GM18511 (cell line): ENCODE measurements at regions not wholly inside any gene's neighbourhood (a gene's known extent, or its start where the extent isn't known, plus 50 kb on each side); places are given as distances from the start of the nearest gene placed in this dataset.
"Not testable (repeated sequence)": the region's sequence is repeated elsewhere in the genome, so short reads cannot be mapped to it uniquely, and the experiment has no call there.

Experiments used
- ATAC-seq: cut with Tn5 transposase; IDR thresholded peaks from one replicate; pipeline ENCODE4 v1.9.1; 2021; ENCODE audit warnings: mild to moderate bottlenecking, moderate library complexity; ENCODE audit not compliant: unreplicated experiment

DNA sequence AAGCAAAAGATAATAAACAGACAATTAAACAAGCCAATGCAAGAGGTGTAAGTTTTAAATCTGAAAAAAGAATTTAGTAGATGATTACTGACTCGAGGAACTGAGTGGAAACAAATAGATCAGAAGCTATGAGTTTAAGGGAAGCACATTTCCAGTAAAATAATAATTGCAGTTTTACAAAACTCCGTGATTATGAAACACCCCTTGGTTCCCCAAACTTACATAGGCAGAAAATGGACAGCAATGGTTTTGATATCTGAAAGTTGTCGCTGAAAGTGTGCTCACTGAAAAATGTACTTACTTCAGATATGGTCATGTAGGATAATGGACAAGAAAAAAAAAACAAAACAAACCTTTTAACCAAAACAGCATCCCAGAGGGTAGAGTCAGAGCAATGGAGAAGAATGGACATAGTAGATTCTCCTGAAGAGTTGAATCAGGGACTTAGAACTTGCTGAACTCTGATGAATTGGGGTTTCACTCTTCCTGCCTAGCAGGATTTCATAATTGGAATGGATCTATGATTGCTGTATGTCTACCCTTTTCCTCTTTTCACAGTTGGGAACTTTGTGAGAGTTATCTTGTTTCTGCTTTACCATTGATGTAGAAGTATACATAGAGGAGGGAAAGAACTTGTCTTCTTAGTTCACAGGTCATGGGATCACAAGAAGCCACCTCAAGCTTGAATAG lies 305.6 kb upstream of the ZEB2 start:
- no peak for ATAC-seq

DNA sequence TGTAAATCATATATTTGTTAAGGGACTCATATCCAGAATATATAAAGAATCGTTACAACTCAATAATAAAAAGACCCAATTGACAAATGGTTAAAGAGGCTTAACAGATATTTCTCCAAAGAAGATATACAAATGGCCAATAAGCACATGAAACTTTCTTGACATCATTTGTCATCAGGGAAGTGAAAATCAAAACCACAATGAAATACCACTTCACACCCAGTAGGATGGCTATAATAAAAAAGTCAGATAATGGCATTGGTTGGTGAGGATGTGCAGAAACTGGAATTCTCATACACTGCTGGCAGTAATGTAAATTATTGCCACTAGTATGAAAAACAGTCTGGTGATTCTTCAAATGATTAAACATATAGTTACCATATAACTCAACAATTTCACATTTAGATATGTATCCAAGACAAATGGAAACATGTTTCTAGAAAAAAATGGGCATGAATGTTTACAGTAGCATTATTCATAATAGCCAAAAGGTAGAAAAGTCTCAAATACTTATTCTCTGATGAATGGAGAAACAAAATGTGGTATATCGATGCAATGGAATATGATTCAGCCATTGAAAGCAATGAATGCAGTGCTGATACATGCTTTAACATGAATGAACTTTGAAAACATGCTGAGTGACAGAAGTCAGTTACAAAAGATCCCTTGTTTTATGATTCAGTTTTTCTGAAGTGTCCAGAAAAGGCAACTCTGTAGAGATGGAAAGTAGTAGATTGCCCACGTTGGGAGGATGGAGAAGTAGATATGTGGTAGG lies 304.6 kb upstream of the ZEB2 start:
- ATAC-seq = no peak

DNA sequence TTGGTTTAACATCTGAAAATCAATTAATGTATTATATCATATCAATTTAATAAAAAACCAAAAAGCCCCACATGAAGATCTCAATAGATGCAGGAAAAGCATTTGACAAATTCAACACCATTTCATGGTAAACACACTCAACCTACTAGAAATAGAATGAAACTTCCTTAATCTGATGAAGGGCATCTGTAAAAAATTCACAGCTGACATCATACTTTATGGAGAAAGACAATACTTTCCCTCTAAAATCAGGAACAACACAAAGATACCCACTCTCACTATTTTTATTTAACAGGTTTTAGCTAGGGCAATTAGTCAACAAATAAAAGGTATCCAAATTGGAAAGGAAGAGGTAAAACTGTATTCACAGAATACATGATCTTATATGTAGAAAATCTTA lies 303.0 kb upstream of the ZEB2 start:
- no peak for ATAC-seq

DNA sequence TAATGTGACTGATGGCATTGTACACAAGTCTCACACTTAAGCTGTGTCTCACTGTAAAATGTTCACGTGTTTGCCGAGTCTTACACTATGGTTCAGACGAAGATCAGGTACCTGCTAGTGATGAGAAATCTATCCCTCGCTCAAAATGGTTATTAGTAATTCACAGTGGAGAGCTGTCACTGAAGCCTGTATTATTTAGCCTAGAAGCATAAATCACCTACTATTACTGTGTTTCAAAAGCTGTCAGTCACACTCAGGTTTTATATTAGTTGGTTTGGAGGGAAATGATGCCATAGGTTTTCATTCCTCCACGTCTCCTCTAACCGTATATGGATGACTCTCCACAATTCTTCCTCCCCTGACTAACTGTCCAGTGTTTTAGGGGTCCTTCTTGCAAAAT lies 292.4 kb upstream of the ZEB2 start:
- ATAC-seq = no peak

DNA sequence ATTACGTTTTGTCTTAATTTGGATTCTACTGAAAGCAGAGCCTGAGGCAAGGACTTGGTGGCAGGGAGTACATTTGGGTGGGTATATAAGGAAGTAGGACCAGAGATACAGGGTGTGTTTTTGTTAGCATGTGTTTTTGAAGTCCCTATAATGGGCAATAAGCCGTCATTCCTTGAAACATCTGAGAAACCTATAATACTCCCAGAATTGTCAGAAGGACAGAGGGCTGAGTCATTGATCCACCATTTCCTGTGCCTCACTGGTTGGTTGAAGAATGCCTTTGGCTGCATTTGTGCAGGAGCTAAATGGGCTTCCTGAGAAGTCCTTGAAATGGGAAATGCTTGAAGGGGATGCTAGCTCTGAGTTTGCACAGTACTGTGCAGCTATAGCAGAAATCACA lies 281.8 kb upstream of the ZEB2 start:
- ATAC-seq = no peak

DNA sequence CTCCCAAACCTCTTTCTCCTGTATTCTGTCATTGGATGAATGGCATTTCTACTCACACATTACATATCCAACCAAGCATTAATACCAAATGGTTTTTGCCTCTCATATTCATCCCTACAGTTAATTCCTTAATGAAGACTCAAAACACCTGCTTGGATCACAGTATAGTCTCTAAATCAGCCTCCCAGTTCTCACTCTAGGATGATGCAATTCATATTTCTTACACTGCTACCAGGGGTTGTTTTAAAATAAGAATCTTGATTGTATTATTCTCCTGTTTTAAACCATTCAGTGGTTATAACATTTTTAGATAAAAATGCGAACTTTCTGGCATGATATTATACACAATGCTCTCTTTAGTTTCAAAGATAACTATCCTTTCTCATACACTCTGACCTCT lies 281.4 kb upstream of the ZEB2 start:
- ATAC-seq = no peak

DNA sequence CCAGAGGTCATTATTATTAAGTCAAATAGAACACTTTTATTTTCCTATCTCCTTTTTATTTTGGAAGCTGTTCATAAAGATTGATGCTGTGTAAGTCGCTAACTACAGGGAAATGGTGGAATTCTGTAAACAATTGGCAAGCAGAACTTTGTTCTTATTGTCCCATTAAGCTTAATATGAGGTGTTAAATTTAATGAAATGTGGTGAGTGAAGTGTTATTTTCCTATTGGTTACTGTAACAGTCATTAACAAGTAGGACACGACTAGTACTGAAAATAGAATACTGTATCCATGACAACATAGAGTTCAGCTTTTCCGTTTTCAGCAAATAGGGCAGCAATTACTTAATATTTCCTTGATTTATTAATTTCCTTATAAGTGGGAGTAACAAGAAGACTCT lies 279.1 kb upstream of the ZEB2 start:
- no peak for ATAC-seq

DNA sequence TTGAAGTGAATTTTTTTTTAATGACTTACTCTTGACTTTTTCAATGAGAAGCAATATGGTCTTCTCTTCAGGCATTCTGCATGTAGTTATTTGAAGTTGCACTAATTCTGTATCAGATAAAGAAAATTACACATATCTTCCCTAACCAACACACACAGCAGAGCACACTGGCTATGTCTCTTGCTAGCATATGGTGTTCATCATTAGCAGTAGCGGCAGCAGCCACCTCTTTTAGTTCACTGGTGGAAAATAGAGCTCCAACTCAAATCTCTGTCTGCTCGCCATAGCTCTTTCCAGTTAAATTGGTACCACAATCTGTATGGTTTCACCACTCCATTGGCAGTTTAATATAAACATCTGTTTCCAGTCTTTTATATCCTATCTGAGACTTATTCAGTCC lies 278.1 kb upstream of the ZEB2 start:
- no peak for ATAC-seq

DNA sequence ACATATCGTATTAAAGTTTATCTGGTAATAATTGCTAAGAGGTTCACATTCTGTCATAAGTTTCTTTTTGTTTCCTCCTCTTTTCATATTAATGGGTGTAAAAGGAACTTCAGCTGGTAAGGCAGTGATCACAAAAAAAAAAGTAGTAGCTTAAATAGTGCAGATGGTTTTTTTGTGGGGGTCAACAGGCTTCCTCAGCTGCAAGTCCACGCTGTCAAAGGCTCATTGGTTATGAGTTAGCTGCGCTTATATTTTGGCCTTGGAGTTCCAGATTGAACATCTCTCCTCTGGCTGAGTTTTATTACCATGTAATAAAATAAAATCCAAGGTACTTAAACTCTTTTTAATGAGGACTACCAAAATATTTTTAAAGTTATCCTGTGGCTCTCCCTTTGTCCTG lies 277.0 kb upstream of the ZEB2 start:
- no peak for ATAC-seq

DNA sequence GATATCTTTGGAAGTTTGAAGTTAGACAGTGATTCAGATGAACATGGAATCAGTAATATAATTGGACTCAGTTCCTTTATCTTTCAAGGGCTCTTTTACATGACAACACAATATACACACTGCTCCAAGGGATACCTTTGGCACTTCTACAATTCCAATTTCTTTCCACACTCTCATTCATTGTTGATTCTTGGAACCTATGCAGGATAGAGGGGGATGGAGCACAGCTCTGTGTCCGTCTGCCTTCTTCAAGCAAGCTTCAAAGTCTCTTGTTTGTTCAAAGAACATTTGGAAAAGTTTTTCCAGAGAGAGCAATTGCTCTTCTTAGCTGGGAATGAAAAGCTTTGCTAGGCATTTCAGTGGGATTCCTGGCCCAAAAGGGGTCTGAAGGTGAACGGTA lies 276.2 kb upstream of the ZEB2 start:
- ATAC-seq = no peak

DNA sequence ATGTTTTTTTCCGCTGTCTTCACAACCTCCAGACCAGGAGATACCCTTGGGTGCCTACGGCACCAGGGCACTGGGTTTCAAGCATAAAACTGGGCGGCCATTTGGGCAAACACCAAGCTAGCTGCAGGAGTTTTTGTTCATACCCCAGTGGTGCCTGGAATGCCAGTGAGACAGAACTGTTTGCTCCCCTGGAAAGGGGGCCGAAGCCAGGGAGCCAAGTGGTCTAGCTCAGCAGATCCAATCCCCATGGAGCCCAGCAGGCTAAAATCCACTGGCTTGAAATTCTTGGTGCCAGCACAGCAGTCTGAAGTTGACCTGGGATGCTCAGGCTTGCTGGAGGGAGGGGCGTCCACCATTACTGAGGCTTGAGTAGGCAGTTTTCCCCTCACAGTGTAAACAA lies 265.3 kb upstream of the ZEB2 start:
- no peak for ATAC-seq

DNA sequence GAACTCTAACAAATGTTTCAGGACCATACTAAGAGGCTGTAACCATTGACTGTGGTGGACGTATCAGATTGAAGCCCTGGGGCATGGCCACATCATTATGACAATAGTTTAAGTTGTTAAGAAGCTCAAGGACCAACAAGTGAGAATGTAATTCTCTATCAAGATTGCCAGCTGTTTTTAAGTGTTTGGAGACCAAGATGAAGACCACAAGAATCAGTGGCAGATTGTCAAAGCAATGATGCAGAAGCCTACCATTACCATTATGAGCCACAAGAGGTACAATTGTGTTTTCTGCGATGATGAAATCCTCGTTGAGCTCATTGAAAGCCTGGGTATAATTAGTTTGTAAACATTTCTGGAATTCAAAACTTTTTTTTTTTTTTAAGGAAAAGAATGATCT lies 261.1 kb upstream of the ZEB2 start:
- no peak for ATAC-seq

DNA sequence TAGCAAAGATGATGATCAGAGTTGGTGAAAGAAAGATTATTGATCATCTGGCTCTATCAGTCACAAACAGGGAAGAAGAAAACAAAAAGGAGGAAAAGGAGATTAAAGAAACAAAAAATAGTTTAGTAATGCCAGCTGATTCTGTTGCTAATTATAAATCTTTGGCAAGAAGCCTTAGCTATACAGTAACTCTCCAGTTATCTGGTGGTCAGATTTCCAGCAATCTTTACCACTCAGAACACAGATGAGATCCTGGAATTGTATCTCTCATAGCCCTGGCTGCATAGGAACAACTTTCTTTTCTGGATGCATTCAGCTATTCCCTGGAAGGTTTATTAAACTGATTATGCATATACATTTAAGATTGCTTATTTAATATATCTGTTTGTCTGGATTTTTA lies 256.8 kb upstream of the ZEB2 start:
- ATAC-seq = no peak

DNA sequence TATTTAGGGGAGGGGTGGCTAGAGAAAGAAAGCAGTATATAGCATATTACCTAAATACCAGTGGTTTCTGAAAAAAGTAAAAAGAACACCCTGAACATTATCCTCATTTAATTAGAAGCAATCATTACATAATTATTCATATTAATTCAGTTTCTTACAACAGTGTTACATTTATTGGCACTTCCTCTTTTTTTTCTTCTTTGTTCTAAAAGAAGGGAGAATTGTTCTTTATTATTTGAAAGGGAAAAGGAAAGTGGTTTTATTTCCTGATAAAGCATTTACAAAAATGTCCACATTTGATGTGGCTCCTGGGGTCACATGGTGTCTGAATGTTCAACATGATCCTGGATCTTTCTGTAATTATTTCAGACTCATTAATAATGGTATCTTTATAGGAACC lies 254.9 kb upstream of the ZEB2 start:
- no peak for ATAC-seq

DNA sequence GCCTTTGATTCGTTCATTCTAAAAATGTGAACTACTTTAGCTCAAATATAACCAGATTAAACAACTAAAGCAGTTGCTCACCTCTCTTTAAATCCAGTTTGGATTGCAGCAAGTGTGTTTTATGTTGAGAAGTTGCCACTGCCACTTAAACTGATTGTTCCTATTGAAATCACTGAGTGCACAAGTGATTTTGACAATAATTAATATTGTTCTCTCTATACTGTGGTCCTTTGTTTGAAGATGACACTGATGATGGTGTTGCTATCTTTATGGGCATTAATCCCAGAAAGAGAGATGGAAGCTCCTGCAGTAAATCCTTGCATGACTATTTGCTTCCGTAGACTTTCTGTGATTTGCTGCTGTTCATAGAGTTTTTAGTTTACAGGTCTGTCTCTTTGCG lies 251.4 kb upstream of the ZEB2 start:
- no peak for ATAC-seq

DNA sequence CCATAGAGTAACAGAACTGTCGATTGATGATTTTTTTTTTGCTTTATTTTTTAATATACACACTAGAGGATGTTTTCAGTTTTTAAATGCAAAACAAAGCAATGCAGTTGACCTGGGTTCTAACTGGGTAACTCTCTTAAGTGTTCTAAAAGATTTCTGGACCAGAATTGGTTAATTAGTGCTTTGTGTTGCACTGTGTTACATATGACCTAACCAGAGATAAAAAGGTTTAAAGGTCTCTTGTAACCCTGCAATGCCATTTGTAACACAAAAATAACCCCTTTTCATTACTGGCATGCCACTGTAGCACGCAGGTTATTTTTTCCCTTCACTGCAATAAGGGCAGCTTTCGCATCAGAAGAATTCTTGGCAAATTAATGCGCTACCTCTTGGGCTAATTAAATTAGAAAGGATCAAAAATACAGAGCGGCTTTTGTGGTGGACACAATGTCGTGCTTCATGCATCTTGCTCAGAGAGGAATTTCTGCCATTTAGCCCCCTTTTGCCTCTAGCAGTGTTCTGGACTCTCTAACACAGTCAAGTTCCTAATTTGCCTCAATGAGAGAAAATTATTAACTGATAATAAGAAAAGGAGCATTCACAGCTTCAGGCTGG lies 250.8 kb upstream of the ZEB2 start:
- ATAC-seq = no peak

DNA sequence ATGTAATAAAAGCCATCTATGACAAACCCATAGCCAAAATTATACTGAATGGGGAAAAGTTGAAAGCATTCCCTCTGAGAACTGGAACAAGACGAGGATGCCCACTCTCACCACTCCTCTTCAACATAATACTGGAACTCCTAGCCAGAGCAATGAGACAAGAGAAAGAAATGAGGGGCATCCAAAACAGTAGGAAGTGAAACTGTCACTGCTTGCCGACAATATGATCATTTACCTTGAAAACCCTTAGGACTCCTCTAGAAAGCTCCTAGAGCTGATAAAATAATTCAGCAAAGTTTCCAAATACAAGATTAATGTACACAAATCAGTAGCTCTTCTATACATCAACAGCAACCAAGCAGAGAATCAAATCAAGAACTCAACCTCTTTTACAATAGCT lies 241.0 kb upstream of the ZEB2 start:
- not testable (repeated sequence) for ATAC-seq

DNA sequence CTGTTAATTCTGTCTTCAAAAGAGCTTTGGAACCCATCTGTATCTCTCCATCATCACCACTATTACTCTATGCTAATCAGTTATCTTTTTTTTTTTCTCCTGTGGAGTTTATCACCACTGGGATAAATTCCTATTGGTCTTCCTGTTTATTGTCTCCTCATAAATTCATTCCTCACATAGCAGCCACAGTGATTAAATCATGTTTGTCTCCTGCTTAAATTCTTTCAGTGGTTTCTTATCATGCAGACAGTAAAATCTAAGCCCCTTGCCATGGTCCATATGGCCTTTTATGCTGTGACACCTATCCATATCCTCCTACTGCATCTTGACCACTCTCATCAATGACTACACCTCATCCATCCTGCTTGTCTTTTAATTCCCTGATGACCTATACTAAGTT lies 239.8 kb upstream of the ZEB2 start:
- ATAC-seq = no peak

DNA sequence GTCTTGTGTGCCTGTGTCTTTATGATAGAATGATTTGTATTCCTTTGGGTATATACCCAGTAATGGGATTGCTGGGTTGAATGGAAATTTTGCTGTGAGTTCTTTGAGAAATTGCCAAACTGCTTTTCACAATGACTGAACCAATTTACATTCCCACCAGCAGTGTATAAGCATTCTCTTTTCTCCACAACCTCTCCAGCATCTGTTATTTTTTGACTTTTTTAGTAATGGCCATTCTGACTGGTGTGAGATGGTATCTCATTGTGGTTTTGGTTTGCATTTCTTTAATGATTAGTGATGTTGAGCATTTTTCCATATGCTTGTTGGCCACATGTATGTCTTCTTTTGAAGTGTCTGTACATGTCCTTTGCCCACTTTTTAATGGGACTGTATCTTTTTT lies 238.3 kb upstream of the ZEB2 start:
- ATAC-seq = not testable (repeated sequence)

DNA sequence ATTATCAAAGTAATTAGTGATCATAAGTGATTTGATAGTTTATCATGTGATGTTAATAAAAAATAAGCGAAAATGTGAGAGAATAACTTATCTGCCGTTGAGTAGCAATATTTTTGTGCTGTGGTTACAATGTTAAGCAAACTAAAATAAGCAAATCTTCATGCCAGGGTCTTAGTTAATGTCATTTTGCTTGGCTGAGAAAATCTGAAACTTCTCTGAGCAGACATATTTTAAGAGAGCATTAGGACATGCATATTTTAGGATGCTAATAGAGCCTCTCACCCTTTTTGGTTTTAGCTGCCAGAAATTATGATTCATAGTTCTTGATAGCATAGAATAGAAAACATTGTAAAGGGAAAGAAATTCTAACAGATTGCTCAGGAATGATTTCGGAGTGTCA lies 233.5 kb upstream of the ZEB2 start:
- ATAC-seq = no peak

DNA sequence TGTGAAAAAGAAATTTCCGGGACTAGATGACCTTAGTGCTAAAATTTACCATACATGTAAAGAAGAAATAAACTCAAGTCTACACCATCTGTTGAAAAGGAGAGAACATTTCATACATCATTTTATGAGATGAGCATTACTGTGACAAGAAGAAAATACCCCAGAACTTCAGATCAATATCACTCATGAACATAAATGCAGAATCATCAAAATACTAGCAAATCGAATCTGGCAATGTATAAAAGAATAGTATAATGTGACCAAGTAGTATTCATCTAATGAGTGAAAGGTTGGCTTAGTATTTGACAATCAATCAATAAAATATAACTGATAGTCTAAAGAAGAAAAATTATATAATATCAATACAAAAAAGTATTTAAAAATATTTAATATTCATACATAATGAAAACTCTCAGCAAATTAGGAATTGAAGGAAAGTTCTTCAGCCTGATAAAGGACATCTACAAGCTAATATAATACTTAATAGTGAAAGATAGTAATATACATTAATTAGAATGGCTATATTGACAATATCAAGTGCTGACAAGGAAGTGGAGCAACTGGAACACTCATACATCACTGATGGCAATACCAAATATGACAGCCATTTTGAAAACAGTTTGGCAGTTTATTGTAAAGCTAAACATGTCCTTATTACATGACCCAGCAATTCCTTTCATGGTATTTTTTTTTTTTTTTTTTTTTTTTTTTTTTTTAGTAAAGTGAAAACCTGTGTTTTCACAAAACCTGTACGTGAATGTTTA lies 231.4 kb upstream of the ZEB2 start:
- ATAC-seq = no peak

DNA sequence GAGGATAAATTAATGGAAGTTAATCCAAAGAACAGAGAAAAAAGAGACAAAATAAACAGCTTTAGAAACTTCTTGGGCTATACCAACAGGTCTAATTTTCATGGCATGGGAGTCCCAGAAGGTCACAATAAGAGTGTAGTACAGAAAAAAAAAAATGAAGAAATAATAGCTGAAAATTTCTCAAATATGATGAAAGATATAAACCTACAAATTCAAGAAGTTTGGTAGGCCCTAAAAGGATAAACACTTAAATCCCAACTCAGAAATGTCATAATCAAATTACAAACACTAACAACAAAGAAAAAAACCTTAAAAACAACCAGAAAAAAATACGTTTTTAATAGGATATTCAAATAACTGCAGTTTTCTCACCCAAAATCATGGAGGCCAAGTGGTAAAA lies 229.3 kb upstream of the ZEB2 start:
- no peak for ATAC-seq
